Upper lobe of left lung (tissue), 6 donors: ENCODE measurements at regions not wholly inside any gene's neighbourhood (a gene's known extent, or its start where the extent isn't known, plus 50 kb on each side); places are given as distances from the start of the nearest gene placed in this dataset.
A peak's percentile ranks its signal among the peaks of the same experiment; 100 is the strongest.

Experiments used
- ATAC-seq, 2 donors: fragments of 200-7000 bp; cut with Tn5 transposase; one replicate each; pipeline ENCODE4 v1.9.1; 2022; ENCODE audit warnings: mild to moderate bottlenecking in 2 of 2, moderate library complexity in 2 of 2; ENCODE audit not compliant: low FRiP score in 2 of 2
- DNase-seq, 2 donors: peaks; one replicate each; pipeline ENCODE4 v3.0.0-alpha.2; 2019 to 2020
- H3K27ac ChIP-seq, 4 donors: fragments of 200-600 bp; sonication (generic); one replicate each; pipeline ENCODE4 v1.5.1; 2016 to 2019
- H3K27me3 ChIP-seq, 4 donors: fragments of 200-600 bp; sonication (generic); one replicate each; pipeline ENCODE4 v1.5.1; 2017 to 2019
- H3K36me3 ChIP-seq, 4 donors: fragments of 200-600 bp; sonication (generic); one replicate each; pipeline ENCODE4 v1.5.1; 2016 to 2019
- H3K4me1 ChIP-seq, 4 donors: fragments of 200-600 bp; sonication (generic); one replicate each; pipeline ENCODE4 v1.5.1; 2018 to 2019
- H3K4me3 ChIP-seq, 4 donors: fragments of 200-600 bp; sonication (generic); one replicate each; pipeline ENCODE4 v1.5.1; 2017 to 2019; ENCODE audit warnings: mild to moderate bottlenecking in 2 of 4, moderate library complexity in 1 of 4
- H3K9me3 ChIP-seq, 4 donors: fragments of 200-600 bp; sonication (generic); one replicate each; pipeline ENCODE4 v1.5.1; 2018 to 2019
- EP300 ChIP-seq, 4 donors: sonication (generic); formaldehyde crosslinking; IDR thresholded peaks; one replicate each; pipeline ENCODE4 v1.5.1; 2017; ENCODE audit warnings: antibody characterized with exemption in 4 of 4, control low read depth in 2 of 4
- POLR2A ChIP-seq, 4 donors: fragments of 450-650 bp; IDR thresholded peaks; one replicate each; pipeline ENCODE4 v1.5.1; 2016 to 2017; ENCODE audit warnings: antibody characterized with exemption in 4 of 4, mild to moderate bottlenecking in 2 of 4
- POLR2AphosphoS5 ChIP-seq, 2 donors: sonication (generic); formaldehyde crosslinking; IDR thresholded peaks; one replicate each; pipeline ENCODE4 v1.5.1; 2017; ENCODE audit warnings: antibody characterized with exemption in 2 of 2
- WGBS, 2 donors: methylation state at CpG; one replicate each; pipeline ENCODE4 v1.1.5; 2017 to 2018; 5-methylcytosine and 5-hydroxymethylcytosine counted together
- TF ChIP-seq, protein P1 (sequence below), 6 experiments: fragments of 450-650 bp in 4 of 6; fragments of 200-600 bp in 2 of 6; sonication (generic) in 2 of 6; IDR thresholded peaks; one replicate each; pipeline ENCODE4 v1.5.1; 2016 to 2019; ENCODE audit warnings: antibody characterized with exemption in 6 of 6
- donor health status: DM: no; HTN: no; CAD: no; lungs with moderate emphysema.
- donor health status: DM: no; HTN: yes; CAD: no; lungs with severe emphysema.

DNA sequence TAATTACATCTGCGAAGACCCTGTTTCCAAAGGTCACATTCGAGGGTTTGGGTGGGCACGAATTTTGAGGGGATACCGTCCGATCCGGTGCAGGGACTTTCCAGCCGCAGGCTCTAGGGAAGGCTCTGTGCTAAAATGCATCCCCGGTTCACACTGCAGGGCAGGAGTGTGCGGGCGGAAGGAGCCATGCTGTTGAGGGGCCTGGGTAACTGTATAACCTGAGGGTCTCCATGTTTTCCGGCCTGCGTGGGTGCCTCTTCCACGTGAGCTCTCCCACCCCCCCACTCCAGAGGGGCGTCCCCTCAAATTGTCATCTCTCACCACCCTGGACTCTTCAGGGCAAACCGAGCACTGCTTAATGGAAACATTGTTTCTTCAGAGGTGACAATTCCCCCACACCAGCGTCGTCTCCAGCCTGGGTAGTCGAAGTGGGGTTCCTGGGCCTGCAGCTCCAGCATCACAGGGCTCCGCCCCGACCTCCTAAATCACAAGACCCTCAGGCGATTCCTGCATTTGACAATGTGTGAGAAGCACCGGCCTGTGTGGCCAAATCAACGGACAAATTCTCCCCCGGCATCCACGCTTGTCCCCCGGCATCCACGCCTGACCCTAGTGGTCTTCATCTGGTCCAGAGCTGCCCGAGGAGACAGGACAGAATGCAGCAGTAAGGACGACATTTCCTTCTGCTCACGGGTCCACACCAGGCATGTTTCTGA, 51.2 kb downstream of the FOXL3 start:
- Histone ChIP-seq H3K36me3 (no peaks in the 10 kb centered on the region), H3K4me1 (no peaks in the 10 kb centered on the region), H3K4me3 (no peak overlapping the region), H3K27ac (no peak overlapping the region), H3K27me3 (no peaks in the 10 kb centered on the region), H3K9me3 (no peaks in the 10 kb centered on the region)
- DNase-seq (no peak), ATAC-seq (no peak)
- 88 to 92% methylated on average over 12 to 30 of the region's 30 CpGs for WGBS, 2 donors
- TF ChIP-seq POLR2AphosphoS5 (IDR thresholded peaks at IDR 0.05), result no peak
- no peak for TF ChIP-seq EP300 (IDR thresholded peaks at IDR 0.05)

DNA sequence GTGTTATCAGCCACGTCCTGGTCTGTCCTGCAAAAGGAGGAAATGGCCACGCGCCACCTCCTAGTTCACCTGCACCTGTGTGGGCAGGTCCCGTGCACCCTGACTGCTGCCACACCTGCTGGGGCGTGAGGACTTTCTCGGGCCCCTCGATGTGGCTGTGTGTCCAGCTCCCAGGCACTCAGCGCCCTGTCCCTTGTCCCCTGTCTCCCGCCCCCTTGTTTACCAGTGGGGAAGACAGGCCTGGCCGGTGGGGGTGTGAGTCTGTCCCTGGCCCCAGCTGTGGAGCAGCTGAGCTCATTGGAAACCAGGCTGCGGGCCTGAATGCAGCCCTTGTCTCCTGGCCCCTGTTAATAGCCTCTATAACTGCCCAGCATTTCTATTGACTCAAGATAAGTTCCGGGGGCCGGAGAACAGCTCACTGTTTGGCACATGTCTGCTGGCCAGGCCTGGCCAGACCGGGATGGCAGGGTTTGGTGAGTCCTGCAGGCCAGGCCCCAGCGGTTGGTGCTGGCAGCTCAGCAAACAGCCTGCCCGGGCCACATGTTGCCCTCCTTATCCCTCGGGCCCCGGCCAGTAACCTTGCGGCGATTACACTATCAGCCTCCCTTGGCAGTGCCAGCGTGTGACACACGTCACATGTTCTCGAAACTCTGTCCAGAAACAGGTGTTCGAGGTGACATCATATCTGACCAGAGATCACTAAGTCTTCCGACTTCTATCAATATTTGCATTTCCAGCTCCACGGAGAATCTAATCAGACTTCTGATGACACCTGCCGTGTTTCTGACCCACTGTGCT, 52.1 kb downstream of the FOXL3 start:
- ATAC-seq (no peak), DNase-seq (peak in 1 of 2 donors; percentile 55)
- TF ChIP-seq EP300 (IDR thresholded peaks at IDR 0.05) (no peak), POLR2A (IDR thresholded peaks at IDR 0.05) (no peak), POLR2AphosphoS5 (IDR thresholded peaks at IDR 0.05) (no peak)
- TF ChIP-seq, protein P1, sequence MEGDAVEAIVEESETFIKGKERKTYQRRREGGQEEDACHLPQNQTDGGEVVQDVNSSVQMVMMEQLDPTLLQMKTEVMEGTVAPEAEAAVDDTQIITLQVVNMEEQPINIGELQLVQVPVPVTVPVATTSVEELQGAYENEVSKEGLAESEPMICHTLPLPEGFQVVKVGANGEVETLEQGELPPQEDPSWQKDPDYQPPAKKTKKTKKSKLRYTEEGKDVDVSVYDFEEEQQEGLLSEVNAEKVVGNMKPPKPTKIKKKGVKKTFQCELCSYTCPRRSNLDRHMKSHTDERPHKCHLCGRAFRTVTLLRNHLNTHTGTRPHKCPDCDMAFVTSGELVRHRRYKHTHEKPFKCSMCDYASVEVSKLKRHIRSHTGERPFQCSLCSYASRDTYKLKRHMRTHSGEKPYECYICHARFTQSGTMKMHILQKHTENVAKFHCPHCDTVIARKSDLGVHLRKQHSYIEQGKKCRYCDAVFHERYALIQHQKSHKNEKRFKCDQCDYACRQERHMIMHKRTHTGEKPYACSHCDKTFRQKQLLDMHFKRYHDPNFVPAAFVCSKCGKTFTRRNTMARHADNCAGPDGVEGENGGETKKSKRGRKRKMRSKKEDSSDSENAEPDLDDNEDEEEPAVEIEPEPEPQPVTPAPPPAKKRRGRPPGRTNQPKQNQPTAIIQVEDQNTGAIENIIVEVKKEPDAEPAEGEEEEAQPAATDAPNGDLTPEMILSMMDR (IDR thresholded peaks at IDR 0.05), result peak in 1 of 6 experiments; percentile 13
- Histone ChIP-seq H3K27ac (no peak overlapping the region), H3K27me3 (no peaks in the 10 kb centered on the region), H3K9me3 (no peaks in the 10 kb centered on the region), H3K4me3 (no peak overlapping the region), H3K36me3 (no peaks in the 10 kb centered on the region), H3K4me1 (no peaks in the 10 kb centered on the region)
- 78 to 79% methylated on average over 19 to 26 of the region's 27 CpGs for WGBS, 2 donors

DNA sequence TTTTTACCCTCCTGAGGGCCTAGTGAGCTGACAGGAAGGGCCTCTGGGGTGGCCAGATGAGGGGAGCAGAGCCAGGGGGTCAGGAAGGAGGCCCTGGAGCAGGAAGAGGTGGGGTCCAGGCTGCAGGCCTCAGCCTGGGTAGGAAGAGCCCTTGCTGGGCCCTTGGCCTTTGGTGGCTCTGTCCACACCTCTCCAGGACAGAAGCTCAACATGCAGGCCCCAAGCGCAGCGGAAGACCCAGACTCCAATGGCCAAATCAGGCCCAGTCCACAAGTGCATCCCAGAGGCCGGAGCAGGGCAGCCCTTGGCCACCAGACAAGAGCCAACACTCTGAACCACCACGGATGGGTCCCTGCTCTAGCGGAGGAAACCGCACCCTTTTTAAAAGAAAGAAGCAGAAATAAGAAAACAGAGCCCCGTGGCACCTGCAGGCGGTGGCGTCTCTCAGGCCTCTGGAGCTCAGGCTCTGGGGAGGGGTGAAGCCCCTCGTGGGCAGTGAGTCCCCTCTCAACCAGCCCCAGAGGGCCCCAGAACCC, 52.8 kb downstream of the FOXL3 start:
- DNase-seq (peak in 1 of 2 donors; percentile 46), ATAC-seq (no peak)
- 87 to 90% methylated on average over 7 to 10 of the region's 10 CpGs for WGBS, 2 donors

DNA sequence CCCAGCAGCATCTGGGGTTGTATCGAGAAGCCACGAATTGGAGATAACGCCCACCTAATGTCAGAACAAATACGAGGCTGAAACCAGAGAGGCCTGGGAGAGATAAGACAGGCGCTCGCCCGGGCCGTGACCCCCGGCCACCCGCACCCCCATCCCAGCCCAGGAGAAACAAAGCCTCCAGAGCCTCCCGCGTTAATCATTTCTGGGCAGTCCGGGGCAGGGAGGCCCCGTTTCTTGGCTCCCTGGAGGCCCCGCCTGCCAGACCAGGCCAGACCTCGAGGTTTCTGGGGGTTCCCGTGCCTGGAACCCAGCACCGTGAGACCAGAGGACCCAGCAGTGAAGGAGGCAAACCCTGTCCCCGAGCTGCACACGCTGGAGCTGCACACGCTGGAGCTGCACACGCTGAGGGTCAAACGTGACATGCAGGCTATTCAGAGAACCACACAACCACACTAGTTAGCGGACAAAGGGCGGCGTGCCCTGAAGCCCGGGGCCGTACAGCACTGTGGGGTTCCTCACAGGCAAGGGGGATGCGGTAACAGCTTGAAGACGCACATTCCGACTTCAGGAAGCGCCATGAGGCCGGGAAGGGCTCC, 53.4 kb downstream of the FOXL3 start:
- H3K27ac ChIP-seq, result no peak overlapping the region
- no peaks in the 10 kb centered on the region for H3K9me3 ChIP-seq
- H3K36me3 ChIP-seq, result no peaks in the 10 kb centered on the region
- WGBS, 2 donors, result 82% methylated on average over 26 to 33 of the region's 33 CpGs
- H3K4me3 ChIP-seq, result no peak overlapping the region
- DNase-seq (peak in 1 of 2 donors; percentile 65), ATAC-seq (no peak)
- TF ChIP-seq POLR2A (IDR thresholded peaks at IDR 0.05) (no peak), EP300 (IDR thresholded peaks at IDR 0.05) (no peak), POLR2AphosphoS5 (IDR thresholded peaks at IDR 0.05) (no peak)
- TF ChIP-seq, protein P1 (IDR thresholded peaks at IDR 0.05), result no peak
- H3K27me3 ChIP-seq, result no peaks in the 10 kb centered on the region
- no peaks in the 10 kb centered on the region for H3K4me1 ChIP-seq

More for the DNA sequence above, 52.8 kb downstream of the FOXL3 start:
- no peak overlapping the region for H3K27ac ChIP-seq
- H3K4me3 ChIP-seq, result no peak overlapping the region
- no peaks in the 10 kb centered on the region for H3K27me3 ChIP-seq
- no peaks in the 10 kb centered on the region for H3K9me3 ChIP-seq
- H3K4me1 ChIP-seq, result no peaks in the 10 kb centered on the region
- TF ChIP-seq POLR2AphosphoS5 (IDR thresholded peaks at IDR 0.05) (no peak), EP300 (IDR thresholded peaks at IDR 0.05) (no peak), POLR2A (IDR thresholded peaks at IDR 0.05) (no peak)
- TF ChIP-seq, protein P1 (IDR thresholded peaks at IDR 0.05), result no peak
- H3K36me3 ChIP-seq, result no peaks in the 10 kb centered on the region
